H9 (cell line): ENCODE measurements at regions not wholly inside any gene's neighbourhood (a gene's known extent, or its start where the extent isn't known, plus 50 kb on each side); places are given as distances from the start of the nearest gene placed in this dataset.

Source experiments
- DNase-seq: peaks from one replicate; pipeline ENCODE4 v3.0.0-alpha.2; 2017
- H2AFZ ChIP-seq: one replicate; pipeline ENCODE4 v1.6.1; 2013; ENCODE audit warnings: mild to moderate bottlenecking, low read length, control low read depth, moderate library complexity
- H2AK5ac ChIP-seq: 2 replicates; pipeline ENCODE4 v1.6.1; 2013; ENCODE audit warnings: low read length, control low read depth, mixed read lengths; ENCODE audit not compliant: insufficient read length
- H2BK120ac ChIP-seq: one replicate; pipeline ENCODE4 v1.6.1; 2013; ENCODE audit warnings: low read depth, mild to moderate bottlenecking, low read length, control low read depth, inconsistent platforms; ENCODE audit not compliant: poor library complexity, severe bottlenecking
- H2BK12ac ChIP-seq: 2 replicates; pipeline ENCODE4 v1.6.1; 2013; ENCODE audit warnings: low read length, control low read depth, mixed read lengths, low read depth; ENCODE audit not compliant: insufficient read length
- H2BK15ac ChIP-seq: 2 replicates; pipeline ENCODE4 v1.6.1; 2013; ENCODE audit warnings: low read depth, low read length, control low read depth
- H2BK20ac ChIP-seq: one replicate; pipeline ENCODE4 v1.6.1; 2013; ENCODE audit warnings: low read depth, mild to moderate bottlenecking, low read length, control low read depth, inconsistent platforms; ENCODE audit not compliant: poor library complexity, severe bottlenecking
- H2BK5ac ChIP-seq: 2 replicates; pipeline ENCODE4 v1.6.1; 2013; ENCODE audit warnings: low read length, control low read depth, mixed read lengths; ENCODE audit not compliant: insufficient read length
- H3K14ac ChIP-seq: 2 replicates; pipeline ENCODE4 v1.6.1; 2013; ENCODE audit warnings: low read length, control low read depth; ENCODE audit not compliant: insufficient read depth
- H3K18ac ChIP-seq: 2 replicates; pipeline ENCODE4 v1.6.1; 2013; ENCODE audit warnings: low read depth, mild to moderate bottlenecking, mixed read lengths, low read length, control low read depth; ENCODE audit not compliant: insufficient read length
- H3K23ac ChIP-seq: 2 replicates; pipeline ENCODE4 v1.6.1; 2013; ENCODE audit warnings: low read length, control low read depth, mixed read lengths, low read depth; ENCODE audit not compliant: insufficient read length
- H3K23me2 ChIP-seq: 2 replicates; pipeline ENCODE4 v1.6.1; 2013; ENCODE audit warnings: low read depth, mild to moderate bottlenecking, mixed read lengths, low read length, control low read depth; ENCODE audit not compliant: insufficient read length, poor library complexity, severe bottlenecking
- H3K27ac ChIP-seq: 2 replicates; pipeline ENCODE4 v1.5.1; 2013; ENCODE audit warnings: low read length, control low read depth, mixed read lengths, low read depth; ENCODE audit not compliant: insufficient read length
- H3K27me3 ChIP-seq: 2 replicates; pipeline ENCODE4 v1.6.1; 2013; ENCODE audit warnings: low read length, control low read depth, inconsistent platforms; ENCODE audit not compliant: insufficient read depth
- H3K4ac ChIP-seq: 2 replicates; pipeline ENCODE4 v1.6.1; 2013; ENCODE audit warnings: low read depth, mild to moderate bottlenecking, control low read depth, inconsistent platforms, low read length, moderate library complexity
- H3K4me1 ChIP-seq: 2 replicates; pipeline ENCODE4 v1.6.1; 2013; ENCODE audit warnings: low read length, control low read depth, inconsistent platforms; ENCODE audit not compliant: insufficient read depth
- H3K4me2 ChIP-seq: 2 replicates; pipeline ENCODE4 v1.6.1; 2013; ENCODE audit warnings: low read length, control low read depth, mixed read lengths; ENCODE audit not compliant: insufficient read length, insufficient read depth
- H3K56ac ChIP-seq: 2 replicates; pipeline ENCODE4 v1.6.1; 2013; ENCODE audit warnings: low read depth, mild to moderate bottlenecking, mixed read lengths, low read length, control low read depth; ENCODE audit not compliant: insufficient read length
- H3K79me1 ChIP-seq: 2 replicates; pipeline ENCODE4 v1.6.1; 2013; ENCODE audit warnings: low read depth, mild to moderate bottlenecking, moderate library complexity, low read length, control low read depth, inconsistent platforms; ENCODE audit not compliant: insufficient read depth, poor library complexity, severe bottlenecking
- H3K79me2 ChIP-seq: 2 replicates; pipeline ENCODE4 v1.6.1; 2013; ENCODE audit warnings: low read length, control low read depth, inconsistent platforms; ENCODE audit not compliant: insufficient read depth
- H3K9ac ChIP-seq: 2 replicates; pipeline ENCODE4 v1.6.1; 2013; ENCODE audit warnings: low read length, control low read depth, mixed read lengths; ENCODE audit not compliant: insufficient read length; ENCODE audit errors: extremely low read depth
- H3K9me3 ChIP-seq: one replicate; pipeline ENCODE4 v1.6.1; 2013; ENCODE audit warnings: low read depth, low read length, inconsistent platforms; ENCODE audit not compliant: control insufficient read depth
- H3T11ph ChIP-seq: one replicate; pipeline ENCODE4 v1.6.1; 2013; ENCODE audit warnings: mild to moderate bottlenecking, low read length, control low read depth, inconsistent platforms
- H4K20me1 ChIP-seq: one replicate; pipeline ENCODE4 v1.6.1; 2013; ENCODE audit not compliant: control insufficient read depth, insufficient read length, insufficient read depth
- H4K5ac ChIP-seq: 2 replicates; pipeline ENCODE4 v1.6.1; 2013; ENCODE audit warnings: low read depth, mild to moderate bottlenecking, mixed read lengths, low read length, control low read depth; ENCODE audit not compliant: insufficient read length
- H4K8ac ChIP-seq: replicated peaks from 2 replicates; pipeline ENCODE4 v1.6.1; 2013; ENCODE audit warnings: low read length, control low read depth, mixed read lengths, low read depth; ENCODE audit not compliant: insufficient read length
- H4K91ac ChIP-seq: 2 replicates; pipeline ENCODE4 v1.6.1; 2013; ENCODE audit warnings: low read depth, mild to moderate bottlenecking, moderate library complexity, mixed read lengths, low read length, control low read depth; ENCODE audit not compliant: insufficient read length
- H3K27ac Mint-ChIP-seq, 3 experiments: 2 replicates in 2 of 3; 3 replicates in 1 of 3; pipeline ENCODE4 v1.8.0; 2020 to 2021; ENCODE audit warnings: mixed read lengths in 3 of 3, mild to moderate bottlenecking in 1 of 3, moderate library complexity in 1 of 3
- H3K27me3 Mint-ChIP-seq: 2 replicates; pipeline ENCODE4 v1.8.0; 2021; ENCODE audit warnings: low read depth, mild to moderate bottlenecking, moderate library complexity, mixed read lengths
- H3K36me3 Mint-ChIP-seq, 3 experiments: 2 replicates in 2 of 3; 3 replicates in 1 of 3; pipeline ENCODE4 v1.8.0; 2020 to 2021; ENCODE audit warnings: low read depth in 3 of 3, mixed read lengths in 3 of 3; ENCODE audit not compliant: insufficient read depth in 1 of 3
- H3K4me1 Mint-ChIP-seq, 2 experiments: 2 replicates each; pipeline ENCODE4 v1.8.0; 2020; ENCODE audit warnings: mixed read lengths in 2 of 2
- H3K4me3 Mint-ChIP-seq, 2 experiments: 2 replicates in 1 of 2; 3 replicates in 1 of 2; pipeline ENCODE4 v1.8.0; 2020 to 2021; ENCODE audit warnings: mild to moderate bottlenecking in 2 of 2, mixed read lengths in 2 of 2, moderate library complexity in 1 of 2
- H3K9me3 Mint-ChIP-seq, 2 experiments: 2 replicates in 1 of 2; 3 replicates in 1 of 2; pipeline ENCODE4 v1.8.0; 2020; ENCODE audit warnings: mild to moderate bottlenecking in 2 of 2, mixed read lengths in 2 of 2, moderate library complexity in 1 of 2
- WGBS: extraction: QIAGEN DNeasy Blood & Tissue Kit; methylation state at CpG from one replicate; pipeline ENCODE4 v1.1.7; 2013; ENCODE audit warnings: missing lambda C conversion rate, low lambda C conversion rate, mixed read lengths; ENCODE audit not compliant: insufficient read length; ENCODE audit errors: extremely low coverage; 5-methylcytosine and 5-hydroxymethylcytosine counted together
- TF ChIP-seq, protein P1 (sequence below): fragments of 200-600 bp; sonication (generic); conservative IDR thresholded peaks from 3 replicates; pipeline ENCODE4 v1.8.0; 2021; ENCODE audit warnings: antibody characterized with exemption, mild to moderate bottlenecking

- Histone ChIP-seq H2AFZ (no peak overlapping the region), H2BK12ac (no peak overlapping the region), H3K79me2 (no peaks in the 10 kb centered on the region), H3K4me1 (no peaks in the 10 kb centered on the region), H3T11ph (no peak overlapping the region), H4K20me1 (no peaks in the 10 kb centered on the region), H4K91ac (no peak overlapping the region), H3K9ac (no peak overlapping the region), H3K56ac (no peak overlapping the region), H3K18ac (no peak overlapping the region), H2AK5ac (no peak overlapping the region), H4K5ac (no peak overlapping the region), H3K23me2 (no peaks in the 10 kb centered on the region), H3K14ac (no peak overlapping the region), H2BK5ac (no peak overlapping the region), H3K27ac (no peak overlapping the region), H3K4me2 (no peak overlapping the region), H3K4ac (no peak overlapping the region), H4K8ac (no peak overlapping the region), H2BK15ac (no peak overlapping the region), H3K79me1 (no peaks in the 10 kb centered on the region), H3K27me3 (no peaks in the 10 kb centered on the region), H3K9me3 (no peaks in the 10 kb centered on the region), H2BK120ac (no peak overlapping the region), H2BK20ac (no peak overlapping the region), H3K23ac (no peak overlapping the region)
- WGBS, result no CpG with 5 or more reads among the region's 3 CpGs
- no peaks in the 10 kb centered on the region for H3K27me3 Mint-ChIP-seq
- no peaks in the 10 kb centered on the region for H3K9me3 Mint-ChIP-seq
- no peaks in the 10 kb centered on the region for H3K36me3 Mint-ChIP-seq
- no peak for DNase-seq
- no peak overlapping the region for H3K4me3 Mint-ChIP-seq
- no peak overlapping the region for H3K27ac Mint-ChIP-seq
- TF ChIP-seq, protein P1, sequence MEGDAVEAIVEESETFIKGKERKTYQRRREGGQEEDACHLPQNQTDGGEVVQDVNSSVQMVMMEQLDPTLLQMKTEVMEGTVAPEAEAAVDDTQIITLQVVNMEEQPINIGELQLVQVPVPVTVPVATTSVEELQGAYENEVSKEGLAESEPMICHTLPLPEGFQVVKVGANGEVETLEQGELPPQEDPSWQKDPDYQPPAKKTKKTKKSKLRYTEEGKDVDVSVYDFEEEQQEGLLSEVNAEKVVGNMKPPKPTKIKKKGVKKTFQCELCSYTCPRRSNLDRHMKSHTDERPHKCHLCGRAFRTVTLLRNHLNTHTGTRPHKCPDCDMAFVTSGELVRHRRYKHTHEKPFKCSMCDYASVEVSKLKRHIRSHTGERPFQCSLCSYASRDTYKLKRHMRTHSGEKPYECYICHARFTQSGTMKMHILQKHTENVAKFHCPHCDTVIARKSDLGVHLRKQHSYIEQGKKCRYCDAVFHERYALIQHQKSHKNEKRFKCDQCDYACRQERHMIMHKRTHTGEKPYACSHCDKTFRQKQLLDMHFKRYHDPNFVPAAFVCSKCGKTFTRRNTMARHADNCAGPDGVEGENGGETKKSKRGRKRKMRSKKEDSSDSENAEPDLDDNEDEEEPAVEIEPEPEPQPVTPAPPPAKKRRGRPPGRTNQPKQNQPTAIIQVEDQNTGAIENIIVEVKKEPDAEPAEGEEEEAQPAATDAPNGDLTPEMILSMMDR, result no peak
- no peaks in the 10 kb centered on the region for H3K4me1 Mint-ChIP-seq
These were observed 73.5 kb upstream of the ZC3H12C start for GRCh38 chr11:110019675-110020074.
